ENCODE measurements at regions not wholly inside any gene's neighbourhood (a gene's known extent, or its start where the extent isn't known, plus 50 kb on each side); places are given as distances from the start of the nearest gene placed in this dataset.

DNA sequence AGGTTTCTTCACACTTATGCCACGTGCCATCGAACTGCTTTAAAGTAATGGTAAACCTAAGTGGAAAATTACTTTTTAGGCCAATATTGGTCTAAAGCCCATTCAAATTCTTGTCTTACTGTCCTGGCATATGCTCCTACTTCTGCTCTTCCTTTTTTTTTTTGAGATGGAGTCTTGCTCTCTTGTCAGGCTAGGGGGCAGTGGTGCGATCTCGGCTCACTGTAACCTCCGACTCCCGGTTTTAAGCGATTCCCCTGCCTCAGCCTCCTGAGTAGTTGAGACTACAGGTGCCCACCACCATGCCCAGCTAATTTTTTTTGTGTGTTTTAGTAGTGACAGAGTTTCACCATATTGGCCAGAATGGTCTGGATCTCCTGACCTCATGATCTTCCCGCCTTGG, 129.0 kb upstream of the TECRL start:
- intact Hi-C loops (cut with DNase I): loop anchor here (5.0 kb wide), 1 partner anchor 381 kb away; no protein-coding TSS in a partner anchor
- no peak for DNase-seq

DNA sequence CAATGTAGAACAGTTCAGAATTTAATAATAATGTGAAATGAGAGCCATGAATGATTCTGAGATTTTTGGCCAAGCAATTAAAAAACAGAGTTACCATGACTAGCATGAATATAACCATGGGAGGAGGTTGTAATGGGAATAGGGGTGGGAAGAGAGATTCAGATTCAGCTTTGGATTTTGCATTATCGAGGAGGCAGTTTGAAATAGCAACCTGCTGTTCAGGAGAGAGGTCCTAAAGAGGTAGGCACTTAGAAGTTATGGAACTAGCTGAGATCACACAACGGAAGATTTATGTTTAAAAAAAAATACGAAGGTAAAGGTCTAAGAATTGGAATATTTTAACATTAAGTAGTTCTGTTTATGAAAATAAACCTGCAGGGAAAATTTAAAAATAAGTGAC, 124.4 kb upstream of the TECRL start:
- DNase-seq: no peak
- intact Hi-C loops (cut with DNase I): no loop called here

DNA sequence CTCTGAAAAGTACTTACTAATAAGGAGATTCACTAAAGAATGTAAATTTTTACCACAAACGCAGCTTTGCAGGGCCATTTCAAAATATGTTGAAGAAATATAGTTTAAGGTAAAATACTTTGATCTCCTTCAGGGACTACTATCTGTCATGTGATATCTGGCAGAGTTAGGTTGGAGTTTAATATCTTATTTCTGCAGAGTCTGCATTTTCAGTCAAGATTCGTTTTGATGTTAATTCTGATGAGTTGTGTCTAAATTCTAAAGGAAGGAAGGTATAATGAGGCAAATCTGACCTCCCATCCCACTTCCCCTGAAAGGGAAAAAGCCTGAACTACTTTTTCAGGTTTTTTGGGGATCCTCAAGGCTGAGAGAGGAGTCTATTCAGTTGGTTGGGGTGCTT, 123.9 kb upstream of the TECRL start:
- intact Hi-C loops (cut with DNase I): no loop called here
- DNase-seq: no peak

DNA sequence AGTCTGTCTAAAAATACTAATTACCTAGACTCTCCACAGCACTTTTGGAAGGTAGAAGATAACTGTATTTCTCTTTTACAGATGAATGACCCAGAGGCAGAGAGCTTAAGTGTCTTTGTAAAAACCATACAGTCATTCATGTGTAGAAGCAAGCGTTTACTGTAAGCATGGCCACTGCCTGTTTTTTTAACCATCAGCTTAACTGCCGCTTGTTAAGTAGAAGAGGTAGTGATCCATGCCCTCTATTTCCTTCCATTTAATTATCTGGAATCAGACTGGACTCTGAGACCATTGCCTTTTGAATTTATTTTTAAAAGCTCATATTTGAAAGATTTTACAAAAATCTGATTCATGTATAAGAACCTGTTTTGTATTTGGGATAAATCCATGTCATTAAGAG, 111.2 kb upstream of the TECRL start:
- intact Hi-C loops (cut with DNase I): no loop called here
- DNase-seq: no peak

DNA sequence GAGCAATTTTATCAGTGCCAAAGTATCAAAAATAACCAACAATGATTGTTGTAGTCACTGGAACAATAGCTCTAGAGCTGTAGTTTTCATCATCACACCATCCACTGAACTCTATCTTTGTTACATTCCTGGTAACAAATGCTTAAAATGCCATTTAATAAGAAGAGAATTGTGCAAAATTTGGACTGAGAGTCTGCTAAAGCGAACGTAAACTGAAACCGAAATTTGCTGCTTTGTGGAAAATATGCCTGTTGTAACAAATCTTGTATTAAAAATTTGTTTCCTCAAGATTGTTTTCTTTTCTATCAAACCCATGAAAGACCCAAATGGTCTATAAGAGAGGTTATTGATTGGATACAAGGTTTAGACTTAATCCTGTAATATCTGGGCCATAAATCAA, 109.3 kb upstream of the TECRL start:
- intact Hi-C loops (cut with DNase I): no loop called here
- DNase-seq: no peak

DNA sequence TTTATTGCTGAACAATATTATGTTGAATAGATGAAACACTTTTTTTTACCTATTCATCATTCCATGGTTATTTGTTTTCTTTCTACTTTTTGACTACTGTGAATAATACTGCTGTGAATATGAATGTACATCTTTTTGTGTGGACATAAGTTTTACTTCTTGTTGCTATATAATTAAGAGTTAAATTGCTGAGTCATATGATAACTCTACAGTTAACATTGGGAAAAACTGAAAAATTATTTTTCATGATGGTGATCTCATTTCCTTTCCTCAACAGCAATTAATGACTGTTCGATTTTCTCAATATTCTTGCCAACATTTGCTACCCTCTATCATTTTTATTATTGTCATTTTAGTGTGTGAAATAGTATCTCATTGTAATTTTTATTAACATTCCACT, 106.9 kb upstream of the TECRL start:
- intact Hi-C loops (cut with DNase I): no loop called here
- no peak for DNase-seq

DNA sequence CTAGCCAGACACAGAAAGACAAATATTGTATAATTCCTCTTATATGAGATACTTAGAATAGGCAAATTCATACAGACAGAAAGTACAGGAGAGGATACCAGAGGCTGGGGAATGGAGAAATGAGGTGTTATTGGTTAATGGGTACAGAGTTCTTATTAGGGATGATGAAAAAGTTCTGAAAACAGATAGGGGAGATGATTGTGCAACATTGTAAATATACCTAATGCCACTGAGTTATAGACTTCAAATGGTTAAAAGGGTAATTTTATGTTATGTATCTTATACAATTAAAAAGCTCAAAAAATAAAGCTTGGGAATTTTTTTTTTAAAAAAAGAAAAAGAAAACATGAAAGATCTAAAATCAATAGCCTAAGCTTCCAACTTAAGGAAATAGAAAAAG, 98.8 kb upstream of the TECRL start:
- no peak for DNase-seq
- intact Hi-C loops (cut with DNase I): no loop called here

DNA sequence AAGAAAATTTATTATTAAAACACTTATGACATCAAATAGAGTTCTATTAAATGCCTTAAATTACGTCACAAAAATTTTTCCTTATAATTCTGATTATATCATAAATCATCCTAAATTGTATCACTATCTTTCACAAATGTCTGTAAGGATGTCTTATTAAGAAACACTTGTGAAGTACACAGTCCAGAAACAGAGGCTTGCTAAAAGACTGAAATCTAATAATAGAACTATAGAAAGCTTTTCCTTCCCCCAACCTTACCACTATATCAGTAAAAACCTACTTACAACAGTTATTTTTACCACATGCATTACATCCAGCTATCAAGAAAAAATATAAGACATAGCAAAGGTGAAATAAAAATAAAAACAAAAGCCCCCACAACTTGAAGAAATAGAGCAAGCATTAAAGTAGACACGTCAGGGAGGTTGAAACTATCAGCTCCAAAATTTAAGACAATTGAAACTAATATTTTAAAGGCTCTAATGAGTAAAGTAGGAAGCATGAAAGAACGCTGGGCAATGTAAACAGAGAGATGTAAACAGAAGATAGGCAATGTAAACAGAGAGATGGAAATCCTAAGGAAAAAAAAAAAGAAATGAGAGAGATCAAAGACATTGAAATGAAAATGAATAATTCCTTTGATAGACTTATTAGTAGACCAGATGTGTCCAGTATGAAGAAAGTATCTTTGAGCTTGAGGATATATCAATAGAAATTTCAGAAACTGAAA, 94.9 kb upstream of the TECRL start:
- intact Hi-C loops (cut with DNase I): no loop called here
- no peak for DNase-seq

DNA sequence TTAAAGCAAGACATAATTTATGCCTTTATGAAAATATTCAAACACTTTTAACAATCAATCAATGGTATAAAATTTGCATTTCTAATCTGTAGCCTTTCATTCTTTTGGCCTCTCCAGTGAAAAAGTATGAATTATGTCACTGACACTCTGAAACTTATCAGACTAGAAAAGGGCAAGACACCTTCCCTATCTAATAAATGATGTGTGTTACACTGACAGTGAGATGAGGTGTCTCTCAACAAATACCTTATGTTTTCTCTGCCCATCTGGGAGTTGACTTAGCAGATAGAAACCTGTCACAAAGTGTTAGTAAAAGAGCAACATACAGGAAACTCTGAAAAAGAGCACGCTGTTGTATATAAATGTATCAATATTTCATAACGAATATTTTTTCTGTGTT, 94.2 kb upstream of the TECRL start:
- DNase-seq: no peak
- intact Hi-C loops (cut with DNase I): no loop called here

DNA sequence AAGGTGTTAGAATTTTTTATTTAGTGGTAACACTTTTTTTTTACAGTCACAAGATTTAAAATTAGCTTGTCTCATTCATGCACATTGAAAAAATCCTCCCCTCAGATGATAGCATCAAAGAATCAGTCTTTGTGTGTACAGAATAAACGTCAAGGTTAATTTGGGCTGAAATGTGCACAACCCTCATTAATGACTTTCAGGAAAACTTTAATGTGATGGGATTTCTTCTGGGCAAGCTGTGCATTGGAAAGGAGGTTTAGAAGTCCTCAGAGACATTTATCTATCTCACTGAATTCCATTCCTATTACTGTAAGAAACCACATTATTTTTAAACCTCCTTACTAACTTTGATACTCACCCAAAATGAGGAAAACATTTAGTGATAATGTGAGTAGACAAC, 88.2 kb upstream of the TECRL start:
- intact Hi-C loops (cut with DNase I): no loop called here
- DNase-seq: no peak

DNA sequence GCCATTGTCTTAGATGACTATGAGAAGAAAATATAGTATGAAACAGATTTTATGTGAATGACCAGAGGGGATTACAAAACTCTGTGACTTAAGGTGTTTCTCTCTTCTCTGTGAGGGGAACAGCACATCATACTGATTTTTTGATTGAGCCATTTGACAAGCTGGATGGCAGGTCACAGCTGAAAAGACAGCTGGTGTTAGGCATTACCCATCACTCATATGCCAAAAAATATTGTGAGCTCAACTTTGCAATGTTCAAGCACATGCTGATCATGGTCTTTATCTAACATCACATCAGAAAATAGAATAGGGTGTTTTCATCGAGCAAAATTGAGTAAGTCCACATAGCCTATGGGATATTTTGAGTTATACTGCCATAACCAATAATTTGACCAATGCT, 86.7 kb upstream of the TECRL start:
- no peak for DNase-seq
- intact Hi-C loops (cut with DNase I): no loop called here

DNA sequence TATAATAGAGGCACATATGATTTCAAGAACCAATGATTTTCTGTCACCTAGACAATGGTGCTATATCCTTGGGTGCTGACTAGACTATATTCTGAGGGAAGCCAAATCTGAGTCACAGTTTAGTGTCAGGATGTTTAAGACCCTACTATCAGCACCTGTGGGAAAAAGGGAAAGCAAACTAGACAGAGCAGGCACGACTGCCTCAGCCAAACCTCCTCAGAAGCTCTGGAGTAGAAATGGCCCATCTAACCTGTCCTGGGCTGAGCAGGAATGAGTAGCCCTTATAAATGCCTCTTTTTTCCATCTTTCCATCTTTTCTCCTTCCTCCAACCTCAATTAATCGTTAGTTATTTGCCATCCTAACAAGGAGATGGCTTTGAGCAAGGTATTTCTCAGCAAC, 80.4 kb upstream of the TECRL start:
- intact Hi-C loops (cut with DNase I): no loop called here
- no peak for DNase-seq

DNA sequence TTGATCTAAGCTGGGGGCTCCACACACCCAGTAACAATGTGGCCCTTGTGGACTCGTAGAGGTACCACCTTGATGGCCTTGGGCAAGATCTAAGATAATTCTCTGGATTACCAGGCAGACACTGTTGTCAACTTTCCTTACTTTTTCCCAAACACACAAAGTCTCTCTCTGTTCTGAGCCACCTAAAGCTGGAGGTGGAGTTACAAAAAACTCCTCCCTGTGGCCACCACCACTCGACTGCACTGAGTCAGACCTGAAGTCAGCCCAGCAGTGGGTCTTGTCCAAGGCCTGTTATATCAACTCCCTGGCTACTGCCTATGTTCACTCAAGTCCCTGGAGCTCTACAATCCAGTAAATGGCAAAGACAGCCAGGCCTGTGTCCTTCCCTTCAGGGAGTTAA, 70.1 kb upstream of the TECRL start:
- DNase-seq: no peak
- intact Hi-C loops (cut with DNase I): no loop called here

DNA sequence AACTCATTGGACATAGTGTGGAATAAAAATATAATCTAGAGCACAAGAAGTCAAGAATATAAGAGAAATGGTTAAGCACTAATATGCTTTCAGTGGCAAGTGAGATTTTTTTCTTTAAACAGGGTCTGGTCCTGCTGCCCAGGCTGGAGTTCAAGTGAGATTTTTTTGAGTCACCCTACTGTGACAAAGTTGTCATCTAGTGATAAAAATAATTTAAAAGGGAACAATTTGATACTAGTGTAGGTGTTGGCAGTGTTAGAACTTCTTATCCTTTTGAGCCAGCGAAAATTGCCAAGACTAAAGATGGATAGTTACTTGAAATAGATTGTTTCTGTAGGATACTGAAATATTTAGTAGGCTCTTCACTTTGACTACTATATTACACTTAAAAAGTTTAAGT, 67.9 kb upstream of the TECRL start:
- no peak for DNase-seq
- intact Hi-C loops (cut with DNase I): no loop called here

DNA sequence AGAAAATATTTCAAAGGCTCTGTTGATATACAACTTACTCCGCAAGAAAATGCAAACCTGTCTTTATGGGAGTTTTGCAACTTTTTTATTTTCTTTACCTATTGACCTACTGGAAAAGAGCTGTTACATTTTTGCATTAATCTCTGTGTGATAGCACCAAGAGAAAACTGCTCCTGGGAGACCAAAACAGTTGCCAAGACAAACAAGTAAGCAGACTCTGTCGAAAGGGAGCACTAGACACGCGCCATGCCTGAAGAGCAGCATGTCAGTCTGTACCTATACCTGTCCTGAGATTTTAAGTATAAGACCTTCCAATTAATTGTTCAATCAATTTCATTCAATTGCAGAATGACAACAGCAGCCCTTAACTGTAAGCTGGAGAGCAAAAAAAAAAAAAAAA, 56.0 kb upstream of the TECRL start:
- DNase-seq: no peak
- intact Hi-C loops (cut with DNase I): no loop called here

DNA sequence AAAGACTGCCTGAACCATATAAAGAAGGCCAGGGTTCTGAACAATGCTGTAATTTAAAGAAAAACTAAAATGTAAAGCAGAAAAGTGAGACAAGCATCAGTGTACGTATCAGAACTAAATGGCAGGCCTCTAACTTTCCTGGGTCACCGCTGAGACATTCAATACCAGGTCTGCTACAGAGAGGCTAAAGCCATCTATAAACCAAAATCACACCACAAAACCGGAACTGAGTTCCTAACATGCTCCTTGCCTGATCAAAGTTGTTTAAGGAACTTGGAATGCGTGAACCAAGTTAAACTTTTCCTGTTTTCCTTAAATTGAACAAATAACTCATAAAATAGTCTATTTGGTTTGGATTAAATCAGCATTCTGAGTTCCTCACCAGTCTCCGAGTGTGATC, 55.3 kb upstream of the TECRL start:
- intact Hi-C loops (cut with DNase I): no loop called here
- no peak for DNase-seq
